GOT3 (cell line): ENCODE measurements at regions not wholly inside any gene's neighbourhood (a gene's known extent, or its start where the extent isn't known, plus 50 kb on each side); places are given as distances from the start of the nearest gene placed in this dataset.

ENCODE experiments used
- DNase-seq: peaks from one replicate; lab custom pipeline; 2025; ENCODE audit warnings: mixed read lengths; lab: John Stamatoyannopoulos, UW

DNA sequence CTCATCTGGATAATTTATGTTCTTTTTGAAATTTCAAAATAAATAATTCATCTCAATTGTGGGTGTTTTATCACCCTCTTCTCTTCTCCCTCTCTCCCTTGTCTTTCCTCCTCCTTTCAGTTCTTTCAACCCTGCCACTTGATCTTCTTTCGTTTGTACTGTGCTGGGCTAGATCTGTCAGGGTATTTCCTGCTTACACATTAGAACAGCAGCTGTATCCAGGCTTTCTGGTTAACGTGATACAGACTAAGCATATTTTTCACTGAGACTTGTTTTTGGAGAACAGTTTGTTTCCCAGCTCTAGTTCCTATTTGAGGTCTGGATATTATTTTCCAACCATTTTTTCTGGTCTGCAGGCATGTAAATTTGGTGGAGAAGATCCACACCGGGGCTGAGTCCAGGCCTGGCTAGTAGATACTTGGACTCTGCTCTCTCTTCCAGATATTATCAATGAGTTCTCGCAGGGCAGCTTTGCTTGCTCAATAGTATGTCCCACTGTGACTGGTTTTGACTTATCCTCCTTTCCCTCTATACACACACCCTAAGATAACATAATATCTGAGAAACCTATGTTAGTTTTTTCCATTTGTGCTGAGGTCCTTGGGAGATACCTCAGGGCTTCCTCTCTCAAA, 1310.7 kb upstream of the TENM3 start:
- DNase-seq: no peak

DNA sequence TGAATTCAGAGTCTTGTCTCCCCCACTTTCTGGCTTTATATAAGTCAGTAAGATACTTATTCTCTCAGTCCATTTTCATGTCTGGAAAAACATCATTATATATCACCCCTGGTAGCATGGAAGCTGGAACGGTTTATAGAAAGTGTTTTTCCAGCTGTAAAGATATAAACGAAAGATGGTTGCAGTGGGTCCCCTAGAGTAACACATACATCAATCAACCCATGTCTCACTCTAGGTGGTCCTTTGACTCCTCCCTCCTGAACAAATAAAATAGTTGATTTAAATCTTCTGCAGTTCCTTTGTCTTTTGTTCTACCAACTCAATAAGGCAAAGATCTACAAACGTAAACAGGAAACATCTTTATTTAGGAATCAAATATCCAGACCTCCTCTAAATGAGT, 1306.1 kb upstream of the TENM3 start:
- DNase-seq: no peak

DNA sequence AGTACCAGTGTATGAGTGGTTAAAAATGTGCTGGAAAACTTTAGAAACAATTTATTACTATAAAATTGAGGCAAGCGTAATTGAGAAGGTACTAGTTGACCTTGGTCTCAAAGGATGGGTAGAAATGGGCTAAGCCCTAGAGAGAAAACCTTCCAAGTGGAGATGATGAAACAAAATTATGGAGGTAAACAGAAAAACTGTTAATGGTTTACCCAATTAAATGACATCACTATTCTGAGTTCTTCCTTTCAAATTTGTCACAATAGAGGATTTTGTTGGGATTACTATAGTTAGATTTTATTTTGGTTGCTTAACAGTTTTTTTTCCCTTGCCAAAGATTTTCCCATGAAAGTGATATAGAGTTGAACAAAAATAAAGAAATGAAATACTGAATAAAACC, 1302.5 kb upstream of the TENM3 start:
- DNase-seq: no peak

DNA sequence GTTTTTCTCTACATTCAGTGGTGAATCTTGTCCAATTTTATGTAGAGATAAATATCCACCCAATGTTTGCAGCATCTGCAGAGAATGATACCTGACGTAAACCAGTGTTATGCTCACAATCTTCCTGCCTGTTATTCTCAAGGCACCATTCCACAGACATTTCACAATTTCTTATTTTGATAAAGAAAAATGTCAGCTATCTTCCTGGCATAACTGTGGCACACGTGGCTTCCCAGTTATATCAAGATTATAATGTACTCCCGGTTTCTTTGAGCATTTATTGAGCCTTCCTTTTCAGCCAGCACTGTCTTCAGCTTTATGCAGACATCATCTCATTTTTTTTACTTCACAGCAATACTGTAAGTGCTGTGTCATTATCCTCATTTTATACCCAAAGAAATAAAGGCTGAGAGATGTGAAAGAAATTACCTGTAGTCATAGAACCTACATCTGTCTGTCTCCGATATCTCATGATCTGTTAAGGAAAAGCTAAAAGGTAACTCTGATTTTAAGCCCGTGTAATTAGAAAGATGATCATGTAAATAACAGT, 1300.8 kb upstream of the TENM3 start:
- no peak for DNase-seq

DNA sequence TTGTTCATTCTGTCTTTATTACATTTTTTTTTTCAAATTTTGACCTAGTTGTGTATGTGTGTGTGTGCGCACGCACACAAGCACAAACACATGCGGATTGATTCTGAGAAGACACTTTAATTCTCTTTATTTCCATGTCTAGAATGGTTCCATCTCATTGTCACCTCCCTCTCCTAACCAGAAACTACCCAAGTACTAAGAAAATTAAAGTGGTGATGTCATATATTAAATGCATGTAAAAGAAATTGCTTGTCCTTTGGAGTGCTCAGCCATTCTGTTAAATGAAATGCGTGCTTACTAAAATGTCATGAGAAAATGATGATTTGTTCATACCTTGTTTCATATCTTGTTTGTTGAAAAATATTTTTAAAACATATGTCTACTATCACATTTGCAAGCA, 1297.0 kb upstream of the TENM3 start:
- no peak for DNase-seq

DNA sequence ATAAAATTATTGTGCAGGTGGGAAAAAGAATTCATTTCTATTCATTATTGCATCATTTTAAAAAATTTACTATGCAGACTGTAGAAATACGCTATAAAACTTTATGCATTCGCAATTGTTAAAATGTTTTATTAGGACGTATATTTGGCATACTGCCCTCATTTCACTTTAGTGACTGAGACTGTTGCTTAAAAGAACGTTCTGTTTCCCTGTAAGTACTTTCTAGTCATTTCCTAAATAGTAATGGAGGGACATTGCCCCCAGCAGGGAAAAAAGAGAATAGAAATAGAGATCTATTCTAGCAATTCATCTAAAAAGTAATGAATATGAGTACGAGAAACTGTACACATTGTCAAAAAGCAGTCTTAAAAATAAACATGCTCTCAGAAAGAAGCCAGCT, 1295.8 kb upstream of the TENM3 start:
- no peak for DNase-seq

DNA sequence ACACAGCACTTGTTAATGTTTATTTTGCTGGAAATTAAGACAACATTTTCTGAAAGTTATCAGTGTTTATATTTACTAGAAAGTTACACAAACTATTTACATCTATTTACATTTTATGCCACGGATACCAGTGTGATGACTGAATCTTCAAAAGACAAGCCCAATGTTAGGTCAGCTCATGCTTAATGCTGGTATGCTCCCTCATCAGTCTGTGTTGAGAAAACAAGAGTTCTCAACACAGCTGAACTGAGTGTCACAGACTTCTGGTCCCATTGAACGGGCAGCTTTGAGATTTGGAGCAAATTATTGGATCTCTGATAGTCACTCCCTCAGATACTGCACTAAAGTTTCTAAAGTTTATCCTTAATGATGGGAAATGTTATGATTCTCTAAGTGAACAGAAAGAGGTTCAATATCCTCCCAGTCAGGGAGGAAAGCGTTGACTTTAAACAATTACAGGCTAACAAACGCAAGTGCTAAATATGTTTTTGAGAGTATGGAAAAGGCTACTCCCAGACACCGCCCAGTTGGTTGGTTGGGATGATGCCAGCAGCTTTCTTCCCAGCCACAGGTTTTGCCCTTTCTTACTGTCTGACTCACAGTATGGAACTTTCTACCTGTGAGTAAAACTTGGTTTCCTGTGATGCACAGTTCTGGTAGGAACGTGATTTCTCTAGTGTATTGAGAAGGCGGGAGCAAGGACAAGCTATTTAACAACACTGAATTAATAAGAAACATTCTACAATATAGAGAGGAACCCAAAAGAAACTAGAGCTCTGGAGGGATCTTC, 1293.6 kb upstream of the TENM3 start:
- DNase-seq: no peak

DNA sequence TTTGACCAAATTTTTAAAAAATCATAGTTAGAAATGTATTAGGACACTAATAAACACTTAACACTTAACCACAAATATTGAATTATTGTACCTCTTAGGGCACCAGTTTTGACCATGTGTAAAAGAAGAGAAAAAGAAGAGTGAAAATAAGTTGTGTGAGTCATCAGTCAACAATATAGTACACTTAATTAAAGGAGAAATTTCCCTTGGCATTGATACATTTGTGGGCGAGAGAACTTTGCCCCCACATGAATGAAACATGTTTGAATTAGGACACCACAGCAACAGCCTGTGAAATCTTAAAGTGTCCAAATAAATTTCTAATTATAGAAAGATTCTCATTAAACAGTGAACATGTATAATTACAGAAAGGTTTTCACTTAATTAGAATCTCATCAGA, 1292.8 kb upstream of the TENM3 start:
- no peak for DNase-seq

DNA sequence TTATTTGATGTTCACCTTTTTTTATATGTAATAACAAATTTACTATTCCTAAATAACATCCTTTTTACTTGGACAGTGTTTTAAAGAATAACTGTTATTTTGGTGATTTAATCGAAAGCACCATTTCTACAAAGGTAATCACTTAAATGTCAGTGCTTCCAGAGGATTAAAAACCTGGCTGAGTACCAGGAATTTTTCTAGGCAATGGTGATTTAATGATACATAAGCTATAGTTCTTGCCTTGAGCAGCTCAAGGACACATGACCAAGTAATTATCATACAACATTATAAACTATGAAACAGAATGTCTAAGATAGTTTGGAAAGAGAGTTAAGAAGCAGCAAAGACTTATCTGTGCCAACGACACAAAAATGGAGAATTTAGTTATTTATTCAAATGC, 1291.9 kb upstream of the TENM3 start:
- no peak for DNase-seq

DNA sequence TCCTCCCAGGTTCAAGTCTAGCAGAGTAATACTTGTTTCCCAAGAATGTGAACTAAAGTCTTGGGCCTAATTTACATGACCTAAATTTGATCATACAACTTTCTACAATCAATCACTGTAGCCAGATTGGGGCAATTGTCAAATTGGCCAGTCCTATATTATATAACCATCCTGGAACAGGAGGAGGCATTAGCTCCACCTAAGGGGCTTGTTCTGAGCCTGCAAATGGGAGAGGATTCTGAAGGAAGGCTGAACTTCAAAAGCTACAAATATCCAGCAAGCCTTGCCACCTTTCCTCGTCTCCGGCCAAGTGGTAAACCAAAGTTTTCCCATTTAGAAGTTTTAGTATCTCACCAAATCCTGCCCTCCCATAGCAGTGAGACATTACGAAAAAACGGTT, 1289.6 kb upstream of the TENM3 start:
- no peak for DNase-seq

DNA sequence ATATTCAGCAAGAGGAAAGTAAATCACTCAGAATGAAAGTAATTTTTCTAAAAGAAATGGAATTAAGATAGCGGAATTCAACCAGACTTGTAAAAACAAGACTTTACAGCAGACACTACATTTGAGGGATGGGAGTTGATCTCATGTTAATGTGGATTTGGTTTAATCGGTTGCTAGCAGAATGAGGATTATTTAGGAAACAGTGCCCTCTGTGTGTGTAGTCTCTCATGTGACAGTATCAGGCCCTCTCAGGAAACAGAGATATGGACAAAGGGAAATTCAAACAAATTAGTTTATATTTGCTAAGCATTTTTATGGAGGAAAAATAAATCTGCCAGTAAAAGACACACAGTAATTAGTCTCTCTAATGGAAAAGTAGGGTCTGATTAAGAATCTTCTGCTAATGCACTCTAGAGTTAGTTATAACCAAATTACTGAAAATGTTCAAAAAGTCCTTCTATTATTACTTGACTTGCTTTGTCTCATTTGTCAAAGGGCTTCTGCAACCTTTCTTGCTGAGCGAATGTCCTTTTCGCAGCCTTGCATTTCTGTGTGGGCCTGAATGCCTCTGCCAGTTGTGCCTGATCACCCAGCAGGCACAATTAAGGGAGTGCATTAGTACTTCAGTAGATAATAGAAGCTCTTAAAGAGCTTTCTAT, 1282.3 kb upstream of the TENM3 start:
- no peak for DNase-seq

DNA sequence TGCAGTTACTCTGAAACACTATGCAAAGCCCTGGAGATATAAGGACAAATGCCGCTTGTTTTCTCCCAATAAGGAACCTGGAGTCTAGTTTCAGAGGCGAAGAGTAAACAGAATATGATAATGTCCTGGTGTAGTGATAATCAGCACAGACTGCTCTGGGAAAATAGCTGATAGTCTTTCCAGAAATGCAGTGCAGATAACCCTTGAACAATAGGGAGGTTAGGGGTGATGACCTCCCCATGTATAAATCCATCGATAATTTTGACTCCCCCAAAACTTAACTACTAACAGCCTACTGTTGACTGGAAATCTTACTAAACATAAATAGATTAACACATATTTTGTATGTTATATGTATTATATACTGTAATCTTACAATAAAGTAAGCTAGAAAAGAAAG, 1280.9 kb upstream of the TENM3 start:
- no peak for DNase-seq

DNA sequence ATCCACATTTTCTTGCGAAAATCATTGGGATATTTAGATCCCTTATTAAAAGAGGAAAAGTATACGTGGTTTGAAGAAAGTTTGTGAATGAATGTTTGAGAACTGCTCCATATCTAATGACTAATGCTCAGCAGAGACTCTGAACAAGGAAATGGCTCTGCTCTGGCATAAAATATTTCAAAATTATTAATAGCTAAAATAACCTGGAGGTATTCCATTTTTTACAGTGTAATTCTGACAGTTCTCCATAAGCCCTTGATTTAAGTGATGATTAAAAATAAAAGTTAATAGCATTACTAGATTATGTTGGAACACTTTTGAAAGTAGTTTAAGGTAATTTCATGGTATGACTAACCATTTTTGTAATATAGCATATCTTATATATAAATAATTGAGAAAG, 1276.9 kb upstream of the TENM3 start:
- DNase-seq: no peak

DNA sequence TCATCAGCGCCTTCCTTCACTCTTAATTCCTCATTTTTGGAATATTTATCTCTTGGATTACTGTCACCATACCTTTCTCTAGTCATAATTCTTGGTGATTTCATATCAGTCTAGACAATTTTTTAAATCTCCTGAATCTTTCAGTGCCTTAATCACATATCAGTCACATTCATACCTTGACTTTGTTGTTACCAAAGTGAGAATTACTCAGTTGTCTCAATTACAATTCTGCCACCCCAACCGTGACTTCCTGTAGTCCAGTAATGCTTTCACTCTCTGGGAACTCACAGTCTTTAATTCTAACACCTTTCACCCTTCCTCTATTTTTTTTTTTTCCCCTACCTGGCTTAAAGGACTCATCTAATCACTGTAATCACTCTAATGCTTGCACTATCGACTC, 1275.3 kb upstream of the TENM3 start:
- no peak for DNase-seq

DNA sequence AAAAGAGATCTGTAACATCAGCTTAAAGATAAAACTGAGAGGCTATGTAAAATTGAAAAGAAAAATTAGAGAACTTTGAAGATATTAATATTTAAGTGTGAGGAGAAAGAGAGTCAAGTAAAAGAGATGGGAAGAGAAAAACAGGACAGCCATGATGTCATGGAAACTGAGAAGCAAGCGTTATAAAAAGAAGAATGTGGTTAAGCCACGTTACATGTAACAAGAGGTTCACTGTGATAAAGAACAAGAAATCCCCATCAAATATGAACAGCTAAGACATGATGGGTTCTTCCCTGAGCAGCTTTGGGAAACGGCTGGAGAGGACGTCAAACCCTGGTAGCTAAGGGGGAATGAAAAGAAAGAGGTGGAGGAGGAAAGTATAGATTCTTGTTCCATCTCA, 1269.3 kb upstream of the TENM3 start:
- no peak for DNase-seq

DNA sequence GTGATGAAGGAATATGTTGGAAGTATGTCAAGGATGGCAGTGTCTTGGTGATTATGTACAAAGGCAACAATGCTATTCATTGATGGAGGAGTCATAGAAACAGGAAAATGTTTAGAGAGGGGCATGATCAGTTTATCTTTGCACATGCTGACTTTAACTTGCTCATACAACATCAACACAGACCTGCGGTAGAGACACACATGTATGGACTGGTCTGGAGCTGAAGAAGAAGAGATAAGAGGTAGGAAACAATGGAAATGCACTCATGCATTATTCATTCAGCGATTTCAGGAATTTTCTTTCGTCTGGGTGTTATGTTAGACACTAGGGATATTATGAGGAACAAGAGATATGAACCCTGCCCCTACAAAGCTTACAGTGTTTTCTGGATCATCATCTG, 1252.3 kb upstream of the TENM3 start:
- DNase-seq: no peak

DNA sequence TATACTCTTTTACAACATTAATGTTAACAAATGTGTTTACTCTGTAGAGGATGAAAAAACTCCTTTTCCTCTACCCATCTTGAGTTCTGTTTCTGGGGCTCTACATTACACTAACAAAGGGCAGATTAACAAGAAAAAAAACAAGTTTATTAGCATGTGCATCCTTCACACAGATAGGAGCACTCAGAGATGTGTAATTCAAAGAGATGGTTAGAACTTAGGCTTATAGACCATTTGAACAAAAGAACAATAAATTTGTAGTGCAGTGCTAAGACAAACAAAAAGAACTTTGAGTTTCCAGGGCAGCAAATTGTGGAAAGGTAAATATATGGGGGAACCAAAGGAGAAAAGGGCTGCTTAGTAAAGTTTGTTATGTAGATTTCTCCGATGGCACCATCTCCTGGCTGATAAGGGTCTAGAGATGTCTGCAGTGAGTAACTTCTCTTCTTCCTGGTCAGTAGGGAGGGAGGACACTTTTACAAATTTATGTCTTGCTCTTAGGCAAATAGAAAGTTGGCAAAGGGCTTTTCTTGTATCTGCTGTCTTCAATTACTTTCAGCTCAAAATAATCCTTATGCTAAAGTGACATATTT, 1249.9 kb upstream of the TENM3 start:
- DNase-seq: no peak

DNA sequence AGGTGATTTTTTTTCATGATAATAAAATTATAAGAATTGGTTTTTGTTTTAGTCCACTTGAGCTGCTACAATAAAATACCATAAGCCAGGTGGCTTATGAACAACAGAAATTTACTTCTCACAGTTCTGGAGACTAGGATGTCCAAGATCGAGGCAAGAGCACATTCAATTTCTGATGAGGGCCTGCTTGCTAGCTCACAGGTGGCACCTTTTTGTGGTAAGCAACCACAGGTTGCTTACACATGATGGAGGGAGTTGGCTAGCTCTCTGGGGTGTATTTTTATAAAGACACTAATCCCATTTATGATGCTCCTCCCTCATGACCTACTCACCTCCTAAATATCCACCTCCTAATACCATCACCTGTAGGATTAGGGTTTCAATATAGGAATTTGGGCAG, 1248.5 kb upstream of the TENM3 start:
- DNase-seq: no peak

DNA sequence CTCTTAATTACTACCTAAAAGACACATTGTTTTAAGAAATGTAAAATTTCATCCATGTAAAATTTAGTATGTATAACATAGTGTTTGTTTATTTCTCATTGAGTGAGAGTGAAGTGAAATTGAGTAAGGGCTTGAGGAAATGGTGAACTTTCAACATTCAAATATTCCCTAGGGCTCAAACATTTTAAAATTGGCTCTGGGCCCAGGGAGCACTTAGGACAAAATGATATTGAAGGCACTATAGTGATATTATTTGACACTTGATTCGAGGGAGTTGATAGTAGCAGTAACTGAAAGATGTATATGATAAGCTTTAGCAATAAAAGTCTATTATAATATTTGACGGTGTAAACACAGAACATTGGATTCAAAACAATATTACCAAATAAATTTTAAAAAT, 1244.0 kb upstream of the TENM3 start:
- no peak for DNase-seq

DNA sequence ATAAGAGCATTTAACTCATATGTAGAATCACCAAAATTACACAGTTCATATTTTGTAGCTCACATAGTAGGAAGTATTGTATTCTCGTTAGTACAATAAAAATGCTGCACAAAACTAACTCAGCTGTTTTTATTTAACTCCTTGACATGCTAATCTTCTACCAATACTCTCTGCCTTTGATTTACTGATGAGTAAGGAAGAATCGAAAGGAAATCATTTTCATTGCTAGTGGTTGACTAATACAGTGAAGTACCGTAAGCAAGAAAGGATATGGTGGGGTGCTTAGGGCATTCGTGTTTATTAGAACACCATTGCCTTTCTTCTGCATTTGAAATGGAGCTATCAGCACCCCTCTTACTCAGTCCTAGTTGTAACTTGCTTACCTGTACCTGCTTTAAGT, 1239.1 kb upstream of the TENM3 start:
- no peak for DNase-seq

DNA sequence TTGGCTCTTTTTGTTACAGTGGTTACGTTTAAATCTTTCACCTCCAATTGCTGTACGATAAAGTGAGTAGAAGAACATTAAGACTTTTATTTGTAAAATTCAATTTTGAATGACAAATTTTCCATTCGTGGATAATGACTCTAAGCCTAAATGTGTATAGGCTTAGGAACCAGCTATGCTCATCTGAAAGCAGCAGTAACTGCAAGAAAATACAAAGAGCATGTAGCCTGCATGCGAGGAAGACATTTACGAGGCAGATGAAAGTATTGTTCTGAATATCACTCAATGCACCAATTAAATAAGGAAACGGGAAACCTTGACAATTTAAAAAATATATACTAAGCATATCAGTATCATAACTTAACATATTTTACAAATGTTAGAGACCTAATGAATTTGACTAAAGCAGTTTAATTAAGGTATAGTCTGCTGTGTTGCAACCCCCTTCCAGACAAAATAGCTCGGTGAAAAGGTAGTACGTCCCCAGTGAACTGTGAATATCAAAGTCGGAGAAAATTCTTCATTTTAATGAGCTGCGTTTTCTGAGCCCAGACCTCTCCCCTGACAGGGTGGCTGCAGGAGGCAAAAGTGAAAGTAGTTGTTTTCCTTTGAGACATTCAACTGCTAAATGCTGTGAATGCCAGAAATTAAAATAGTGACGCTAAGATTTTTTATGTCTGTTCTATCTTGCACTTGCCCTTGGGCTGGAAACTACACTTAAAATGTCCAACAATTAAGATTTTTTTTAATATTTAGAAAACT, 1236.5 kb upstream of the TENM3 start:
- no peak for DNase-seq

DNA sequence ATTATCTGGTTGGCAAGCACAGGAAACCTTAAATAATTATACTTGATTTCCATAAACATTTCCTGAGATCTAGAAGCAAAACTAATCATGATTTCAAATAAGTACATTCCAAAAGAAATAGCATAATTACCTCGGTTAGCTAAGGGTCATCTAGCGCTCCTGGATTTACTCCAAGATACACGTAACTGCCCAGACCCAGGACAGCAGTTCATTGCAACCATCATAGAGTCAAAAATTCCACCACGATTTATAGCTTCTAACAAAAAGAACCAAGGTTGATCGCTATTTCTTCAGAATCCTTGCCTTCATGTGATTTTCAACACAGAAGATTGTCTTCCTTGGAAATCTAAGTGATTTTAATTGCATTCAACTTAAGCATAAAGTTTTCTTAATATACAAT, 1235.5 kb upstream of the TENM3 start:
- no peak for DNase-seq
